ENCODE measurements at regions not wholly inside any gene's neighbourhood (a gene's known extent, or its start where the extent isn't known, plus 50 kb on each side); places are given as distances from the start of the nearest gene placed in this dataset.

GRCh38 chr2:41993435-41993925 is 54.3 kb upstream of the PKDCC start:
- no peak overlapping the region for H3K4me3 ChIP-seq (ENCODE audit: low read depth, low read length, poor library complexity, severe bottlenecking)
- no peak overlapping the region for H3K27ac ChIP-seq (ENCODE audit: low read depth, low read length, poor library complexity, severe bottlenecking)
- ChIA-PET CTCF (ENCODE audit: unreplicated experiment) (no interaction called here), POLR2A (no interaction called here)
- no peaks in the 10 kb centered on the region for H3K36me3 ChIP-seq (ENCODE audit: insufficient read depth, low read length)
- DNase-seq (ENCODE audit: low spot score) = no peak
- TF ChIP-seq, protein P1, sequence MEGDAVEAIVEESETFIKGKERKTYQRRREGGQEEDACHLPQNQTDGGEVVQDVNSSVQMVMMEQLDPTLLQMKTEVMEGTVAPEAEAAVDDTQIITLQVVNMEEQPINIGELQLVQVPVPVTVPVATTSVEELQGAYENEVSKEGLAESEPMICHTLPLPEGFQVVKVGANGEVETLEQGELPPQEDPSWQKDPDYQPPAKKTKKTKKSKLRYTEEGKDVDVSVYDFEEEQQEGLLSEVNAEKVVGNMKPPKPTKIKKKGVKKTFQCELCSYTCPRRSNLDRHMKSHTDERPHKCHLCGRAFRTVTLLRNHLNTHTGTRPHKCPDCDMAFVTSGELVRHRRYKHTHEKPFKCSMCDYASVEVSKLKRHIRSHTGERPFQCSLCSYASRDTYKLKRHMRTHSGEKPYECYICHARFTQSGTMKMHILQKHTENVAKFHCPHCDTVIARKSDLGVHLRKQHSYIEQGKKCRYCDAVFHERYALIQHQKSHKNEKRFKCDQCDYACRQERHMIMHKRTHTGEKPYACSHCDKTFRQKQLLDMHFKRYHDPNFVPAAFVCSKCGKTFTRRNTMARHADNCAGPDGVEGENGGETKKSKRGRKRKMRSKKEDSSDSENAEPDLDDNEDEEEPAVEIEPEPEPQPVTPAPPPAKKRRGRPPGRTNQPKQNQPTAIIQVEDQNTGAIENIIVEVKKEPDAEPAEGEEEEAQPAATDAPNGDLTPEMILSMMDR (conservative IDR thresholded peaks at IDR 0.05; ENCODE audit: low read length) = no peak
- no peak for TF ChIP-seq EZH2phosphoT487 (IDR thresholded peaks at IDR 0.05; ENCODE audit: borderline replicate concordance, low read depth, low read length)
- BruUV-seq (replicated peaks) = no TSS peak
- H3K79me2 ChIP-seq (ENCODE audit: insufficient read depth, low read depth, low read length) = no peaks in the 10 kb centered on the region
- no peaks in the 10 kb centered on the region for H3K9me3 ChIP-seq (ENCODE audit: low read length)
- H3K9me2 ChIP-seq (ENCODE audit: insufficient read depth, low read length) = no peaks in the 10 kb centered on the region
- intact Hi-C loops (cut with micrococcal nuclease; ENCODE audit: unreplicated experiment) = no loop called here
- no peak overlapping the region for H3K4me2 ChIP-seq (ENCODE audit: low read length)
- no peaks in the 10 kb centered on the region for H4K20me1 ChIP-seq (ENCODE audit: insufficient read depth, low read length)
- no peaks in the 10 kb centered on the region for H3K4me1 ChIP-seq (ENCODE audit: insufficient read depth, low read length, poor library complexity, severe bottlenecking)
- no peak overlapping the region for H2AFZ ChIP-seq (ENCODE audit: low read length)

GRCh38 chr2:41994233-41994637 is 53.6 kb upstream of the PKDCC start:
- POLR2A ChIA-PET = no interaction called here
- H2AFZ ChIP-seq (ENCODE audit: low read length) = no peak overlapping the region
- TF ChIP-seq, protein P1 (conservative IDR thresholded peaks at IDR 0.05; ENCODE audit: low read length) = no peak
- no peak for TF ChIP-seq EZH2phosphoT487 (IDR thresholded peaks at IDR 0.05; ENCODE audit: borderline replicate concordance, low read depth, low read length)
- H3K4me1 ChIP-seq (ENCODE audit: insufficient read depth, low read length, poor library complexity, severe bottlenecking) = no peaks in the 10 kb centered on the region
- H4K20me1 ChIP-seq (ENCODE audit: insufficient read depth, low read length) = no peaks in the 10 kb centered on the region
- no TSS peak for BruUV-seq (replicated peaks)
- CTCF ChIA-PET (ENCODE audit: unreplicated experiment) = no interaction called here
- H3K4me3 ChIP-seq (ENCODE audit: low read depth, low read length, poor library complexity, severe bottlenecking) = no peak overlapping the region
- H3K27ac ChIP-seq (ENCODE audit: low read depth, low read length, poor library complexity, severe bottlenecking) = no peak overlapping the region
- no peaks in the 10 kb centered on the region for H3K36me3 ChIP-seq (ENCODE audit: insufficient read depth, low read length)
- H3K79me2 ChIP-seq (ENCODE audit: insufficient read depth, low read depth, low read length) = no peaks in the 10 kb centered on the region
- H3K9me2 ChIP-seq (ENCODE audit: insufficient read depth, low read length) = no peaks in the 10 kb centered on the region
- H3K9me3 ChIP-seq (ENCODE audit: low read length) = no peaks in the 10 kb centered on the region
- intact Hi-C loops (cut with micrococcal nuclease; ENCODE audit: unreplicated experiment) = no loop called here
- H3K4me2 ChIP-seq (ENCODE audit: low read length) = no peak overlapping the region
- no peak for DNase-seq (ENCODE audit: low spot score)

DNA sequence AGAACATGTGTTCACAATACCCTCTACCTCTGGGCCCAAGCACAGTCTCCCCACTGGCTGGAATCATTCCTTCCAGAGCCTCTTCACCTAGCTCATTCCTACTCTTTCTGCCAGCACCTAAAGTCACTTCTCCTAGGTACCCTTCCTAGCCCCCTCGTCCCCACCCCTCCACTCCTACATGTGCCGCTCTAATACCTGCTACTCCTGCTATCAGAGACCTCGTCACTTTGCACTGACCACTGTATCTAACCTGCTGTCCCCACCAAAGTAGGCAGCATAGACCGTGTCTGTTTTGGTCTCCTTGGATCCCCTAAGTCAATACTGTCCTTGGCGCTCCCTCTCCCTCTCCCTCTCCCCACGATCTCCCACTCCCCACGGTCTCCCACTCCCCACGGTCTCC is 53.2 kb upstream of the PKDCC start:
- no peaks in the 10 kb centered on the region for H3K36me3 ChIP-seq (ENCODE audit: insufficient read depth, low read length)
- H3K4me3 ChIP-seq (ENCODE audit: low read depth, low read length, poor library complexity, severe bottlenecking) = no peak overlapping the region
- BruUV-seq (replicated peaks) = no TSS peak
- TF ChIP-seq EZH2phosphoT487 (IDR thresholded peaks at IDR 0.05; ENCODE audit: borderline replicate concordance, low read depth, low read length) = no peak
- TF ChIP-seq, protein P1 (conservative IDR thresholded peaks at IDR 0.05; ENCODE audit: low read length) = no peak
- no peaks in the 10 kb centered on the region for H3K9me3 ChIP-seq (ENCODE audit: low read length)
- intact Hi-C loops (cut with micrococcal nuclease; ENCODE audit: unreplicated experiment) = no loop called here
- H2AFZ ChIP-seq (ENCODE audit: low read length) = no peak overlapping the region
- H3K27ac ChIP-seq (ENCODE audit: low read depth, low read length, poor library complexity, severe bottlenecking) = no peak overlapping the region
- ChIA-PET CTCF (ENCODE audit: unreplicated experiment) (no interaction called here), POLR2A (no interaction called here)
- H3K79me2 ChIP-seq (ENCODE audit: insufficient read depth, low read depth, low read length) = no peaks in the 10 kb centered on the region
- H3K4me2 ChIP-seq (ENCODE audit: low read length) = no peak overlapping the region
- H4K20me1 ChIP-seq (ENCODE audit: insufficient read depth, low read length) = no peaks in the 10 kb centered on the region
- no peak for DNase-seq (ENCODE audit: low spot score)
- H3K4me1 ChIP-seq (ENCODE audit: insufficient read depth, low read length, poor library complexity, severe bottlenecking) = no peaks in the 10 kb centered on the region
- no peaks in the 10 kb centered on the region for H3K9me2 ChIP-seq (ENCODE audit: insufficient read depth, low read length)
